Hepatocyte (in vitro differentiated cells): ENCODE measurements at regions not wholly inside any gene's neighbourhood (a gene's known extent, or its start where the extent isn't known, plus 50 kb on each side); places are given as distances from the start of the nearest gene placed in this dataset.

Experiments
- EZH2 ChIP-seq: fragments of 200-600 bp; sonication (generic); IDR thresholded peaks from 2 replicates; pipeline ENCODE4 v1.6.1; 2016; ENCODE audit warnings: antibody characterized with exemption, mild to moderate bottlenecking, borderline replicate concordance
- EZH2phosphoT487 ChIP-seq: fragments of 200-600 bp; sonication (generic); IDR thresholded peaks from one replicate; pipeline ENCODE4 v1.6.1; 2018; ENCODE audit warnings: antibody characterized with exemption, mild to moderate bottlenecking, low read depth, moderate library complexity; ENCODE audit not compliant: unreplicated experiment, severe bottlenecking
- TF ChIP-seq, protein P1 (sequence below): fragments of 200-600 bp; sonication (generic); IDR thresholded peaks from 2 replicates; pipeline ENCODE4 v1.5.1; 2016; ENCODE audit warnings: antibody characterized with exemption, mild to moderate bottlenecking; ENCODE audit not compliant: poor library complexity

DNA sequence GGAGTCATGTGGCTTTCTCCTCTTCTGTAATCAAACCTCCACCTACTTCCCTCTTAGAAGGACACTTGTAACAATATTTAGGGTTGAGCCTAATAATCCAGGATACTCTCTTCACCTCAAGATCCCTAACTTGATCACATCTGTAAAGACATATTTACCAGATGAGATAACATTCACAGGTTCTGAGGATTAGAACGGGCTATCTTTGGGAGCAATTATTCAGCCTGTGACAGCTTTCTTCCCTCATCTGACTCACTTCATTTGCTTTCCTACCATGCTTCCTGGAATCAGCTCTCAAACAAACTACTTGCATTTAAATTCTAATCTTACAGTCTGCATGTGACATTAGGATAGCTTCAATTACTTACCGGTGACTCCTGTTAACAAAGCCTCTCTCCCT lies 133.5 kb upstream of the NDST3 start:
- TF ChIP-seq, protein P1, sequence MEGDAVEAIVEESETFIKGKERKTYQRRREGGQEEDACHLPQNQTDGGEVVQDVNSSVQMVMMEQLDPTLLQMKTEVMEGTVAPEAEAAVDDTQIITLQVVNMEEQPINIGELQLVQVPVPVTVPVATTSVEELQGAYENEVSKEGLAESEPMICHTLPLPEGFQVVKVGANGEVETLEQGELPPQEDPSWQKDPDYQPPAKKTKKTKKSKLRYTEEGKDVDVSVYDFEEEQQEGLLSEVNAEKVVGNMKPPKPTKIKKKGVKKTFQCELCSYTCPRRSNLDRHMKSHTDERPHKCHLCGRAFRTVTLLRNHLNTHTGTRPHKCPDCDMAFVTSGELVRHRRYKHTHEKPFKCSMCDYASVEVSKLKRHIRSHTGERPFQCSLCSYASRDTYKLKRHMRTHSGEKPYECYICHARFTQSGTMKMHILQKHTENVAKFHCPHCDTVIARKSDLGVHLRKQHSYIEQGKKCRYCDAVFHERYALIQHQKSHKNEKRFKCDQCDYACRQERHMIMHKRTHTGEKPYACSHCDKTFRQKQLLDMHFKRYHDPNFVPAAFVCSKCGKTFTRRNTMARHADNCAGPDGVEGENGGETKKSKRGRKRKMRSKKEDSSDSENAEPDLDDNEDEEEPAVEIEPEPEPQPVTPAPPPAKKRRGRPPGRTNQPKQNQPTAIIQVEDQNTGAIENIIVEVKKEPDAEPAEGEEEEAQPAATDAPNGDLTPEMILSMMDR, result no peak
- TF ChIP-seq EZH2phosphoT487, result no peak
- no peak for TF ChIP-seq EZH2
